AG10803 (cell line): ENCODE measurements at regions not wholly inside any gene's neighbourhood (a gene's known extent, or its start where the extent isn't known, plus 50 kb on each side); places are given as distances from the start of the nearest gene placed in this dataset.
A peak's percentile ranks its signal among the peaks of the same experiment; 100 is the strongest.

Source experiments
- DNase-seq: peaks from one replicate; pipeline ENCODE4 v3.0.0; 2010; ENCODE audit warnings: low read depth
- H3K4me3 ChIP-seq: 2 replicates; pipeline ENCODE4 v1.5.1; 2011; ENCODE audit warnings: mild to moderate bottlenecking, low read length, control low read depth
- CTCF ChIP-seq: conservative IDR thresholded peaks from 2 replicates; pipeline ENCODE4 v1.5.1; 2011; ENCODE audit warnings: mild to moderate bottlenecking, low read length, control low read depth, inconsistent platforms

GRCh38 chr10:88181902-88182600, 318.6 kb downstream of the PTEN start:
- no peak overlapping the region for H3K4me3 ChIP-seq
- TF ChIP-seq CTCF, result no peak
- no peak for DNase-seq

- TF ChIP-seq CTCF, result no peak
- H3K4me3 ChIP-seq, result no peak overlapping the region
- DNase-seq, result no peak
Observed at GRCh38 chr10:88182601-88182930, 319.1 kb downstream of the PTEN start.

GRCh38 chr10:88184543-88185297, 321.3 kb downstream of the PTEN start:
- no peak for DNase-seq
- no peak overlapping the region for H3K4me3 ChIP-seq
- TF ChIP-seq CTCF, result no peak

- TF ChIP-seq CTCF, result no peak
- no peak for DNase-seq
- H3K4me3 ChIP-seq, result no peak overlapping the region
Observed at GRCh38 chr10:88185830-88186229, 322.4 kb downstream of the PTEN start.

GRCh38 chr10:88186335-88186734, 322.9 kb downstream of the PTEN start:
- no peak for TF ChIP-seq CTCF
- DNase-seq, result peak; percentile 93
- no peak overlapping the region for H3K4me3 ChIP-seq

GRCh38 chr10:88187472-88187871, 324.0 kb downstream of the PTEN start:
- no peak overlapping the region for H3K4me3 ChIP-seq
- no peak for TF ChIP-seq CTCF
- DNase-seq, result no peak

- TF ChIP-seq CTCF, result no peak
- peak; percentile 28 for DNase-seq
- no peak overlapping the region for H3K4me3 ChIP-seq
Observed at GRCh38 chr10:88190123-88190522, 326.7 kb downstream of the PTEN start.
